ENCODE measurements at regions not wholly inside any gene's neighbourhood (a gene's known extent, or its start where the extent isn't known, plus 50 kb on each side); places are given as distances from the start of the nearest gene placed in this dataset.

DNA sequence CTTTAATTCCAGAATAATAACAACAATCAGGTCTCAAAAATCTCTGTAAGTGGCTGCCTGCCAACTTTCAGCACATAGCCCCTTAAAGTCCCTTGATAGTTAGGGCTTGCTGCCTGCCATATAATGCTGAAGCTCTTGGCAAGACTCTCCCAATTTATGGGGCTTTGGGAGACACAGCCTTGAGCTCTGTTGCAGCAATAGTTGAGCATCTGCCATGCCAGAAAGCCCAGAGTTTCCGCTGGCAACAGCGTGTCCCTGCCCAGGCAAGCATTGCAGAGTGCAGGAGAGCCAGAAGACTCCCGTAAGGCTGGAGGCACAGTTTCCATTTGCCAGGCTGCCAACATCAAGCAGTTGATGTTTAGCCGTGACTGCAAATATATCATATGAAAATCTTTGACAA is 678.5 kb upstream of the NUDT12 start:
- TF ChIP-seq, protein P1, sequence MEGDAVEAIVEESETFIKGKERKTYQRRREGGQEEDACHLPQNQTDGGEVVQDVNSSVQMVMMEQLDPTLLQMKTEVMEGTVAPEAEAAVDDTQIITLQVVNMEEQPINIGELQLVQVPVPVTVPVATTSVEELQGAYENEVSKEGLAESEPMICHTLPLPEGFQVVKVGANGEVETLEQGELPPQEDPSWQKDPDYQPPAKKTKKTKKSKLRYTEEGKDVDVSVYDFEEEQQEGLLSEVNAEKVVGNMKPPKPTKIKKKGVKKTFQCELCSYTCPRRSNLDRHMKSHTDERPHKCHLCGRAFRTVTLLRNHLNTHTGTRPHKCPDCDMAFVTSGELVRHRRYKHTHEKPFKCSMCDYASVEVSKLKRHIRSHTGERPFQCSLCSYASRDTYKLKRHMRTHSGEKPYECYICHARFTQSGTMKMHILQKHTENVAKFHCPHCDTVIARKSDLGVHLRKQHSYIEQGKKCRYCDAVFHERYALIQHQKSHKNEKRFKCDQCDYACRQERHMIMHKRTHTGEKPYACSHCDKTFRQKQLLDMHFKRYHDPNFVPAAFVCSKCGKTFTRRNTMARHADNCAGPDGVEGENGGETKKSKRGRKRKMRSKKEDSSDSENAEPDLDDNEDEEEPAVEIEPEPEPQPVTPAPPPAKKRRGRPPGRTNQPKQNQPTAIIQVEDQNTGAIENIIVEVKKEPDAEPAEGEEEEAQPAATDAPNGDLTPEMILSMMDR (IDR thresholded peaks at IDR 0.05; ENCODE audit: low read depth, low read length, missing control alignments): no peak
- in situ Hi-C loops (cut with HindIII; ENCODE audit: low sequenced_read_pairs): no loop called here
- no peak for DNase-seq (ENCODE audit: low read depth)
- H3K4me3 ChIP-seq (ENCODE audit: low read depth, low read length): no peak overlapping the region

GRCh38 chr5:104237586-104237985 is 675.0 kb upstream of the NUDT12 start:
- DNase-seq (ENCODE audit: low read depth): no peak
- no peak overlapping the region for H3K4me3 ChIP-seq (ENCODE audit: low read depth, low read length)
- in situ Hi-C loops (cut with HindIII; ENCODE audit: low sequenced_read_pairs): no loop called here
- TF ChIP-seq, protein P1 (IDR thresholded peaks at IDR 0.05; ENCODE audit: low read depth, low read length, missing control alignments): no peak

- in situ Hi-C loops (cut with HindIII; ENCODE audit: low sequenced_read_pairs): no loop called here
- H3K4me3 ChIP-seq (ENCODE audit: low read depth, low read length): no peak overlapping the region
- no peak for DNase-seq (ENCODE audit: low read depth)
- TF ChIP-seq, protein P1 (IDR thresholded peaks at IDR 0.05; ENCODE audit: low read depth, low read length, missing control alignments): no peak
These were observed 661.5 kb upstream of the NUDT12 start for GRCh38 chr5:104223885-104224773.

GRCh38 chr5:104218200-104218599 is 655.6 kb upstream of the NUDT12 start:
- TF ChIP-seq, protein P1 (IDR thresholded peaks at IDR 0.05; ENCODE audit: low read depth, low read length, missing control alignments): no peak
- in situ Hi-C loops (cut with HindIII; ENCODE audit: low sequenced_read_pairs): no loop called here
- DNase-seq (ENCODE audit: low read depth): no peak
- H3K4me3 ChIP-seq (ENCODE audit: low read depth, low read length): no peak overlapping the region

GRCh38 chr5:104213216-104213615 is 650.6 kb upstream of the NUDT12 start:
- TF ChIP-seq, protein P1 (IDR thresholded peaks at IDR 0.05; ENCODE audit: low read depth, low read length, missing control alignments): no peak
- no peak for DNase-seq (ENCODE audit: low read depth)
- in situ Hi-C loops (cut with HindIII; ENCODE audit: low sequenced_read_pairs): no loop called here
- H3K4me3 ChIP-seq (ENCODE audit: low read depth, low read length): no peak overlapping the region

DNA sequence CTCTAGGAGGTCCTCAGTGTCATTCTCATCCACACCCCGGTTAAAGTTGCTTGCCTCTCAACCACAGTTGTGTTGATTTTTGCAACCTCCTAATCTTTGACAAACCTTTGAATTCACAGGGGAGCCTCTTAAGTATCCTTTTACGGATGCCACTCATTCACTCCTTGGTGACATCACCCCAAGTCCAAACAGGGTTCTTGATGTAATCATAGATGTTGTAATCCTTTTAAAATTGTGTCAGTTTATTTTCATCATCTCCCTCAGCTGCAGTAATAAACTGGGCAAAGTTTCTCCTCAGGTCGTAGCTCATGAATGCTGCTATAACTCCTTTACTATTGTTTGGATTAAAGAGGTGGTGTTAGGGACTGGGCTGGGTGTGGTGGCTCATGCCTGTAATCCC is 637.2 kb upstream of the NUDT12 start:
- no peak overlapping the region for H3K4me3 ChIP-seq (ENCODE audit: low read depth, low read length)

More for the DNA sequence above, 637.2 kb upstream of the NUDT12 start:
- in situ Hi-C loops (cut with HindIII; ENCODE audit: low sequenced_read_pairs): loop anchor here (25.0 kb wide), 1 partner anchor 612 kb away; no protein-coding TSS in a partner anchor
- DNase-seq (ENCODE audit: low read depth): no peak
- TF ChIP-seq, protein P1 (IDR thresholded peaks at IDR 0.05; ENCODE audit: low read depth, low read length, missing control alignments): no peak
